GM12892 (cell line): ENCODE measurements at regions not wholly inside any gene's neighbourhood (a gene's known extent, or its start where the extent isn't known, plus 50 kb on each side); places are given as distances from the start of the nearest gene placed in this dataset.

Experiments
- POLR2A ChIP-seq: IDR thresholded peaks from 2 replicates; pipeline ENCODE4 v1.6.1; 2011; ENCODE audit warnings: low read depth, low read length, control low read depth
- POLR2AphosphoS5 ChIP-seq: IDR thresholded peaks from 2 replicates; pipeline ENCODE4 v1.6.1; 2011; ENCODE audit warnings: low read depth, low read length, control low read depth
- TAF1 ChIP-seq: IDR thresholded peaks from 2 replicates; pipeline ENCODE4 v1.6.1; 2011; ENCODE audit warnings: low read depth, mild to moderate bottlenecking, control low read depth, low read length, borderline replicate concordance

DNA sequence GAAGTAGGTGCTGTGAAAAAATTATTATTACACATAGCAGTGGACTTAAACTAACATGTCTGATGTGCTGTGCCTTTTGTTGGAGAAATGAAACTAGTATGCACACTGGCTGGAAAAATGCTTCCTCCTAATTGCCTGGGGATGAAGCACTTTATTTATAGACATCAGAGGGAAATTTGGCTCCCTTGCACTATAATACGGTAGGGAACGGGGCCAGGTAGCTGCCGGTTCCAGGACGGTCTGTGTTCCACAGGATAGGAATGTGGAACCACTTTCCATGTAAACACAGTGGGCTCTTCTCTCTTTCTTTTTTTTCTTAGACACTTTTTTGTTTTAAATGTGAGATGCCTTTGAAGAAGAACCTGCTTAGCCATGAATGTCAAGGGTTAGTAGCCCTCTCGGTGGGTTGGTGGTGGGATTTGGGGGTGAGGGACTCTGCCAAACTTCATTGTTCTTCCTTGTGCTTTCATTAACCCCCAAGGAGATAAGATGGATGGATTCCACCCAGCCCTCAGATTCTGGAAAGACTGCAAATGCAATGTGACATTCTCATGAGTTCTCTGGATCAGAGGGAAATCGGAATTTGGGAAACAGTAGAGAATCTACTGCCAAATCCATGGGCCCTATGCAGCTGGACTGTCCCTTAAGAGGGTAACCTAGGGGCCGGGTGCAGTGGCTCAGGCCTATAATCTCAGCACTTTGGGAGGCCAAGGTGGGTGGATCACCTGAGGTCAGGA lies 58.0 kb upstream of the GSC start:
- no peak for TF ChIP-seq POLR2A
- no peak for TF ChIP-seq POLR2AphosphoS5
- TF ChIP-seq TAF1: no peak
